ENCODE measurements at regions not wholly inside any gene's neighbourhood (a gene's known extent, or its start where the extent isn't known, plus 50 kb on each side); places are given as distances from the start of the nearest gene placed in this dataset.

DNA sequence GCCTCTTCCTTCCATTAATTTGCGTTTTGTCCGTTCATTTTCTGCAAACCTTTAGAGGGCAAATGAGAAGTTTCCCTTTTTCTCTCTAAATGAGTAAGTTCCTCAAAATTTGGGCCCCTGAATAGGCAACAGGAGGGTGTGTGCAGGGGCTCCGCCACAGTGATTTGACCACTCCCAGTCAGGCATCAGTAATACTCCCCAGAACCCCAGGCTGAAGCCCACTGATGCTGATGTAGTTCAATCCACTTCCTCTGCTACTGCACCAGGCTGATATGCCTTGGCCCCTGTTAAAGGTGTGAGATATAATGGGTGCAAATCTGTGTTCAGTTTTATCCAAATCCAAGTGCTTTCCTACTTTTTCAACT is 1150.0 kb downstream of the RPIA start:
- TF ChIP-seq CTCF (IDR thresholded peaks at IDR 0.05; ENCODE audit: low read depth, low read length), result no peak
- CTCF ChIA-PET, result no interaction called here

DNA sequence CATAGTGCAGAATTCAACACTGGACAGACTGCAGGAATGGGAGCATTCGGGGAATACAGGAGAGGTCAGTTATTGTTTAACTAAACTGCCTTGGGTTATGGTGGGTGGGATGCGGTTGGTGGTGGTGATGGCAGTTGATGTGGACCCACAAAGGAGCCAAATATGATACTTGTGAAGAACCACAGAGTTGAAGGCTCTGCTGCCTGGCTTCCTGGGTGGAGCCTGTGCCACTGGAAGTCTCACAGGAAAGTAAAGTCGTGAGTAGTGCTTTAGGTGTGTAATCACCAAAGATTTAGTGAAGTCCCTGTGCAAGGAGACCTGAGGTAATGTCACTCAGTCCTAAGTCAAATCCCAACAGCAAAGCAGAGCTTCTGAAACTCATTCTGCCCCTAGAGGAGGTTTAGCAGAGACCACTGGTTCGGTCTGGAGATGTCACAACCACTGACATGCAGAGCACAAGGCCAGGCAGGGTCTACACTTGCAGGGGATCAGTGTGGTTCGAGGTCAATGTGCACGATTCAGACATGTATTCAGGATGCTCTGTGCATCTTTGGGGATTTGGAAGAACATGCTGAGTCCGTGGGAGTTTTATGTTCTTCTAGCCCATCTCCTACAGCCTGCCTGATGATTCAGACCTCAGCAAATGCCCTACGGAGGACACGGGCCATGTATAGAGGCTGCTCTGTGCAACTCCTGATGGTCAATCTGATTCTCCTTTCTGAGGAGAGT is 1150.9 kb downstream of the RPIA start:
- Histone ChIP-seq H3K27ac (ENCODE audit: low read depth, low read length) (no peak overlapping the region), H3K27me3 (ENCODE audit: control insufficient read depth, insufficient read depth, low read length) (no peaks in the 10 kb centered on the region), H3K9me3 (ENCODE audit: control insufficient read depth, insufficient read depth, low read length) (peaks cover 21% of the 10 kb centered on the region), H3K4me3 (ENCODE audit: low read depth, low read length) (no peak overlapping the region)
- no peak for TF ChIP-seq CTCF (IDR thresholded peaks at IDR 0.05; ENCODE audit: low read depth, low read length)
- DNase-seq (ENCODE audit: low read depth, low spot score), result no peak
- ChIA-PET CTCF (no interaction called here), POLR2A (no interaction called here)

More for the DNA sequence above, 1150.0 kb downstream of the RPIA start:
- Histone ChIP-seq H3K27me3 (ENCODE audit: control insufficient read depth, insufficient read depth, low read length) (no peaks in the 10 kb centered on the region), H3K9me3 (ENCODE audit: control insufficient read depth, insufficient read depth, low read length) (peaks cover 21% of the 10 kb centered on the region), H3K27ac (ENCODE audit: low read depth, low read length) (no peak overlapping the region), H3K4me3 (ENCODE audit: low read depth, low read length) (no peak overlapping the region)
- POLR2A ChIA-PET, result no interaction called here
- DNase-seq (ENCODE audit: low read depth, low spot score), result no peak

DNA sequence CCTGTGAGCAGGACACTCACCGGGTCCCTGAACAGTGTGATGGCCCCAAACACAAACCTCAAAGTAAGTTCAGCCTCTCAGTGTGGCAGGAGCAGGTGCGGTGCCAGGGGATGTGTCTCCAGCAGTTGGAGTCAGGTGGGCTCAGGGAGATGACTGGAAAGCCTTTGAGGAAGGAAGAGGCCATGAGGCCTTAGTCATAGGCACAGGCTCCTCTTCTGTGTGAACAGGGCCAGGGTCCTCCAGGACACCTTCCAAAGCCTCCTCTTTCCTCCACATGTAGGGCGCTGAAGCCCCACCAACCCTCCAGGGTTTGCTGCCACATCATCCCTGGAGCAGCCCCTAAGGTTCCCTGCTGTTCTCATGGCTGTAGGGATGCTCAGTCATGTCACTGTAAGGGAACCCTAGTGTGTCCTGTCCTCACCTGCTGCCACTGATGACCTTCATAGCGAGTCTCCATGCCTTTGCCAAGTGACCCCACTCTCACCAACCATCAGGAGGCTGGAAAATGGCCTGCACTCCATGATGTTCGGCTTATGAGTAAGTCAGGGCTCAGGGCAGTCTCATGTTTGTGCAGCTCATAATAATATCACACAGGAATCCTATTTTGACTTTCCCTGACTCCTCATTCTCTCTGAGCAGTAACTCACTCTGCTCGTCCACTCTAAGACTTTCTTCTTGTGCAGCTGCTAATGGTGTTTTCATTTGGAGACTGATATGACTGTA is 1152.9 kb downstream of the RPIA start:
- no peak for DNase-seq (ENCODE audit: low read depth, low spot score)
- Histone ChIP-seq H3K27me3 (ENCODE audit: control insufficient read depth, insufficient read depth, low read length) (no peaks in the 10 kb centered on the region), H3K4me3 (ENCODE audit: low read depth, low read length) (no peak overlapping the region), H3K9me3 (ENCODE audit: control insufficient read depth, insufficient read depth, low read length) (peaks cover 31% of the 10 kb centered on the region), H3K27ac (ENCODE audit: low read depth, low read length) (no peak overlapping the region)
- ChIA-PET POLR2A (no interaction called here), CTCF (no interaction called here)
- TF ChIP-seq CTCF (IDR thresholded peaks at IDR 0.05; ENCODE audit: low read depth, low read length), result no peak

DNA sequence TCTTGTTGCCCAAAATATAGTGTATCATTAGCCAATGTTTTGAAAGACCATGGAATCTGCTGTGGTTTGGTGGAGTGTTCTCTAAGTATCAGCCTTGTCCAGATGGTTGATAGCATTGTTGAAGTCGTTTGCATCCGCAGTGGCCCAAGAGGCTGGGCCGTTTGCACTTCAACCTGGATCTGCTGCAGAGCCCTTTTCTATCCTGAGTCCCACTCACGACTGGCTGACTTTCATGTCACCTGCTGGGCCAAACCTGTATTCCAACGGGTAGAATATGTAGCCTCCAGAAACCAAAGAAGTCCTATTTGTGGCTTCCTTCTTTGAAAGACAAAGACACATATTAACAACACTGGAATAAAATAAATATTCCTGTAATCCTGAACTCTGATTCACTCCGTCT is 1154.1 kb downstream of the RPIA start:
- DNase-seq (ENCODE audit: low read depth, low spot score), result no peak
- H3K27ac ChIP-seq (ENCODE audit: low read depth, low read length), result no peak overlapping the region
- H3K9me3 ChIP-seq (ENCODE audit: control insufficient read depth, insufficient read depth, low read length), result peaks cover 32% of the 10 kb centered on the region
- ChIA-PET CTCF (no interaction called here), POLR2A (no interaction called here)
- no peak for TF ChIP-seq CTCF (IDR thresholded peaks at IDR 0.05; ENCODE audit: low read depth, low read length)
- H3K27me3 ChIP-seq (ENCODE audit: control insufficient read depth, insufficient read depth, low read length), result no peaks in the 10 kb centered on the region
- no peak overlapping the region for H3K4me3 ChIP-seq (ENCODE audit: low read depth, low read length)

DNA sequence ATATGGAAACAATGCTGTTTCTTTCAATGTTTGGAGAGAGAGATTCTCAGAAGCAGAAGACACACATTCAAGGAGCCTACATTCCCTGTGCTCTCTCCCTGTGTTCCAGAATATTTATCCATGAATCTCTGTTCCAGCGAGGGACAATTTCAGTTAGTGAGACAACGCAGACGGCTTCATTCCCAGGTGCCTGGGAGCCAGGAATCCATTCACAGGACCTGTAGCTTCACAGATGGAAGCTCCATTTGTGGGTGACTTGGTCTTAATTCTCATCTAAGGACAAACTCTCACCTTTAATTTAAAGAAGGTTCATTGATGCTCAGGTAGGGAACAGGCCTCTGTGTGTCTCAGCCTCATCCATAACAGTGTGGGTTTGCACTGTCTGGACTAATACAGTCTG is 1156.6 kb downstream of the RPIA start:
- no peak for TF ChIP-seq CTCF (IDR thresholded peaks at IDR 0.05; ENCODE audit: low read depth, low read length)
- POLR2A ChIA-PET, result no interaction called here

More for the DNA sequence above, 1156.6 kb downstream of the RPIA start:
- Histone ChIP-seq H3K4me3 (ENCODE audit: low read depth, low read length) (no peak overlapping the region), H3K9me3 (ENCODE audit: control insufficient read depth, insufficient read depth, low read length) (peaks cover 30% of the 10 kb centered on the region), H3K27me3 (ENCODE audit: control insufficient read depth, insufficient read depth, low read length) (no peaks in the 10 kb centered on the region), H3K27ac (ENCODE audit: low read depth, low read length) (no peak overlapping the region)
- CTCF ChIA-PET, result no interaction called here
- no peak for DNase-seq (ENCODE audit: low read depth, low spot score)
